B cell (primary cell): ENCODE measurements at regions not wholly inside any gene's neighbourhood (a gene's known extent, or its start where the extent isn't known, plus 50 kb on each side); places are given as distances from the start of the nearest gene placed in this dataset.

ENCODE experiments used
- ATAC-seq: fragments of 200-7000 bp; cut with Tn5 transposase; one replicate; pipeline ENCODE4 v1.10.0; 2021; ENCODE audit warnings: low read depth, mild to moderate bottlenecking, moderate number of reproducible peaks, moderate library complexity
- CTCF ChIA-PET: fragments of 350-600 bp; sonication (Branson Sonifier 250); formaldehyde crosslinking; loops from one replicate; lab custom pipeline; 2021; ENCODE audit warnings: antibody characterized with exemption, inconsistent platforms; lab: Charles Lee
- POLR2A ChIA-PET: fragments of 350-600 bp; sonication (Branson Sonifier 250); formaldehyde crosslinking; loops from one replicate; lab custom pipeline; 2021; ENCODE audit warnings: antibody characterized with exemption; lab: Charles Lee
- DNase-seq: peaks from one replicate; pipeline ENCODE4 v3.0.0; 2013
- H2AFZ ChIP-seq: 2 replicates; pipeline ENCODE4 v1.6.1; 2012; ENCODE audit warnings: mild to moderate bottlenecking, low read depth, low read length; ENCODE audit not compliant: insufficient read depth, poor library complexity, severe bottlenecking
- H3K27ac ChIP-seq, 2 donors: 1 replicate in 1 of 2; 2 replicates in 1 of 2; pipeline ENCODE4 v1.5.1; 2012 to 2013; ENCODE audit warnings: low read length in 2 of 2, mild to moderate bottlenecking in 2 of 2, moderate library complexity in 1 of 2
- H3K27me3 ChIP-seq, 4 experiments: fragments of 200-600 bp in 1 of 4; sonication (generic) in 1 of 4; replicated peaks in 1 of 4; 1 replicate in 2 of 4; 2 replicates in 2 of 4; pipeline versions ENCODE4 v1.6.1 to v1.7.0; 2013 to 2016; ENCODE audit warnings: low read length in 3 of 4, mild to moderate bottlenecking in 2 of 4, mixed read lengths in 1 of 4, moderate library complexity in 1 of 4; ENCODE audit not compliant: insufficient read depth in 4 of 4, control insufficient read depth in 3 of 4; ENCODE audit errors: control extremely low read depth in 1 of 4
- H3K36me3 ChIP-seq, 2 experiments: replicated peaks in 1 of 2; 1 replicate in 1 of 2; 2 replicates in 1 of 2; pipeline versions ENCODE4 v1.6.1 to v1.7.1; 2013; ENCODE audit warnings: low read length in 1 of 2; ENCODE audit not compliant: insufficient read depth in 2 of 2, control insufficient read depth in 1 of 2; ENCODE audit errors: control extremely low read depth in 1 of 2, extremely low read depth in 1 of 2
- H3K4me1 ChIP-seq, 2 donors: fragments of 200-600 bp in 1 of 2; sonication (generic) in 1 of 2; 1 replicate in 1 of 2; 2 replicates in 1 of 2; pipeline versions ENCODE4 v1.5.1 to v1.6.1; 2013 to 2017; ENCODE audit warnings: low read length in 2 of 2; ENCODE audit not compliant: control insufficient read depth in 2 of 2, insufficient read depth in 2 of 2
- H3K4me2 ChIP-seq: replicated peaks from 2 replicates; pipeline ENCODE3; 2012; ENCODE audit warnings: mild to moderate bottlenecking, low read depth, low read length; ENCODE audit not compliant: poor library complexity, severe bottlenecking
- H3K4me3 ChIP-seq, 5 experiments: fragments of 200-600 bp in 1 of 5; sonication (generic) in 1 of 5; 1 replicate in 3 of 5; 2 replicates in 2 of 5; pipeline versions ENCODE4 v1.5.1 to v1.7.0; 2011 to 2016; ENCODE audit warnings: low read length in 4 of 5, mild to moderate bottlenecking in 4 of 5, low read depth in 2 of 5, control low read depth in 1 of 5, moderate library complexity in 1 of 5; ENCODE audit not compliant: insufficient read depth in 1 of 5; ENCODE audit errors: control extremely low read depth in 1 of 5, extremely low read depth in 1 of 5
- H3K79me2 ChIP-seq: fragments of 200-600 bp; sonication (generic); one replicate; pipeline ENCODE4 v1.6.0; 2016; ENCODE audit warnings: low read length; ENCODE audit not compliant: control insufficient read depth, insufficient read depth
- H3K9ac ChIP-seq: fragments of 200-600 bp; sonication (generic); 2 replicates; pipeline ENCODE4 v1.6.1; 2017; ENCODE audit warnings: mild to moderate bottlenecking, low read length, moderate library complexity
- H3K9me3 ChIP-seq, 3 donors: one replicate each; pipeline versions ENCODE4 v1.6.1 to v1.7.1; 2013; ENCODE audit warnings: low read length in 2 of 3; ENCODE audit not compliant: control insufficient read depth in 2 of 3, insufficient read depth in 1 of 3; ENCODE audit errors: control extremely low read depth in 1 of 3
- H4K20me1 ChIP-seq: 2 replicates; pipeline ENCODE4 v1.6.0; 2012; ENCODE audit warnings: mild to moderate bottlenecking, low read length; ENCODE audit not compliant: insufficient read depth, control insufficient read depth, poor library complexity, severe bottlenecking
- H3K27ac Mint-ChIP-seq: one replicate; pipeline ENCODE4 v1.8.0; 2021; ENCODE audit warnings: mixed read lengths
- H3K27me3 Mint-ChIP-seq: one replicate; pipeline ENCODE4 v1.8.0; 2021; ENCODE audit warnings: mixed read lengths
- H3K4me1 Mint-ChIP-seq: one replicate; pipeline ENCODE4 v1.8.0; 2021; ENCODE audit warnings: mixed read lengths
- H3K4me3 Mint-ChIP-seq: one replicate; pipeline ENCODE4 v1.8.0; 2021; ENCODE audit warnings: mixed read lengths
- H3K9me3 Mint-ChIP-seq: one replicate; pipeline ENCODE4 v1.8.0; 2022; ENCODE audit warnings: mixed read lengths; ENCODE audit not compliant: insufficient read depth
- EZH2 ChIP-seq: IDR thresholded peaks from 2 replicates; pipeline ENCODE4 v1.6.1; 2012; ENCODE audit warnings: borderline replicate concordance, low read depth, mild to moderate bottlenecking, moderate library complexity, low read length; ENCODE audit not compliant: insufficient read depth, poor library complexity, severe bottlenecking
- WGBS: methylation state at CpG from one replicate; pipeline ENCODE4 v1.1.5; 2013; ENCODE audit warnings: missing lambda C conversion rate; ENCODE audit not compliant: insufficient coverage; 5-methylcytosine and 5-hydroxymethylcytosine counted together
- intact Hi-C: fragments of 100-400 bp; cut with micrococcal nuclease; formaldehyde crosslinking; loops from one replicate; pipeline ENCODE4 v1.10.0; 2022
- TF ChIP-seq, protein P1 (sequence below): fragments of 200-600 bp; IDR thresholded peaks from one replicate; pipeline ENCODE4 v1.8.0; 2022; ENCODE audit warnings: antibody characterized with exemption, mild to moderate bottlenecking

DNA sequence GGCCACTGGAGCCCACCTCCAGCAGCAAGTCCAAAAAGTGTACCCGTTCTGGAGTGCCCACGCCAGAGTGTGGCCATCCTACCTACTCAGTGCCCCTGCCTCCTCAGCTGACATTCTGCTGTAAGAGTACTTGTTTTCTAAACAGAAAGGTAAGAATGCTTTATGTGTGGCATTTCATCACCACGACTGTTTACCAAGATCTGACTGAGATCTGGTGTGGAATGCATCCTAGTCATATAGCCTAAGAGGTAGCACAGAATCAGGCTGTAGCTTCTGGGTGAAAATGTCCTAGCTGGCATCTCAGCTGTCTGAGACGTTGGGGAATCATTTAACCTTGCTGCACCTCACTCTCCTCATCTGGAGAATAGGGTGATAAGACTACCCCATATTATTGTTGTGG lies 638.7 kb upstream of the TENM3 start:
- no peak overlapping the region for H3K27ac Mint-ChIP-seq
- no peak overlapping the region for H3K4me3 Mint-ChIP-seq
- TF ChIP-seq, protein P1, sequence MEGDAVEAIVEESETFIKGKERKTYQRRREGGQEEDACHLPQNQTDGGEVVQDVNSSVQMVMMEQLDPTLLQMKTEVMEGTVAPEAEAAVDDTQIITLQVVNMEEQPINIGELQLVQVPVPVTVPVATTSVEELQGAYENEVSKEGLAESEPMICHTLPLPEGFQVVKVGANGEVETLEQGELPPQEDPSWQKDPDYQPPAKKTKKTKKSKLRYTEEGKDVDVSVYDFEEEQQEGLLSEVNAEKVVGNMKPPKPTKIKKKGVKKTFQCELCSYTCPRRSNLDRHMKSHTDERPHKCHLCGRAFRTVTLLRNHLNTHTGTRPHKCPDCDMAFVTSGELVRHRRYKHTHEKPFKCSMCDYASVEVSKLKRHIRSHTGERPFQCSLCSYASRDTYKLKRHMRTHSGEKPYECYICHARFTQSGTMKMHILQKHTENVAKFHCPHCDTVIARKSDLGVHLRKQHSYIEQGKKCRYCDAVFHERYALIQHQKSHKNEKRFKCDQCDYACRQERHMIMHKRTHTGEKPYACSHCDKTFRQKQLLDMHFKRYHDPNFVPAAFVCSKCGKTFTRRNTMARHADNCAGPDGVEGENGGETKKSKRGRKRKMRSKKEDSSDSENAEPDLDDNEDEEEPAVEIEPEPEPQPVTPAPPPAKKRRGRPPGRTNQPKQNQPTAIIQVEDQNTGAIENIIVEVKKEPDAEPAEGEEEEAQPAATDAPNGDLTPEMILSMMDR, result no peak
- TF ChIP-seq EZH2, result no peak
- H3K9ac ChIP-seq, result no peak overlapping the region
- ChIA-PET CTCF (no interaction called here), POLR2A (no interaction called here)
- H3K4me3 ChIP-seq, result no peak overlapping the region
- H3K79me2 ChIP-seq, result no peaks in the 10 kb centered on the region
- no peak overlapping the region for H3K4me2 ChIP-seq
- ATAC-seq, result no peak
- no peaks in the 10 kb centered on the region for H3K9me3 Mint-ChIP-seq
- no peaks in the 10 kb centered on the region for H3K27me3 Mint-ChIP-seq
- H3K36me3 ChIP-seq, result no peaks in the 10 kb centered on the region
- no peaks in the 10 kb centered on the region for H3K4me1 ChIP-seq
- H3K4me1 Mint-ChIP-seq, result no peaks in the 10 kb centered on the region
- H2AFZ ChIP-seq, result no peak overlapping the region
- H4K20me1 ChIP-seq, result no peaks in the 10 kb centered on the region
- DNase-seq, result no peak
- intact Hi-C loops, result no loop called here
- H3K27me3 ChIP-seq, result no peaks in the 10 kb centered on the region
- WGBS, result 90% methylated on average over 3 of the region's 4 CpGs
- no peak overlapping the region for H3K27ac ChIP-seq
- H3K9me3 ChIP-seq, result no peaks in the 10 kb centered on the region

DNA sequence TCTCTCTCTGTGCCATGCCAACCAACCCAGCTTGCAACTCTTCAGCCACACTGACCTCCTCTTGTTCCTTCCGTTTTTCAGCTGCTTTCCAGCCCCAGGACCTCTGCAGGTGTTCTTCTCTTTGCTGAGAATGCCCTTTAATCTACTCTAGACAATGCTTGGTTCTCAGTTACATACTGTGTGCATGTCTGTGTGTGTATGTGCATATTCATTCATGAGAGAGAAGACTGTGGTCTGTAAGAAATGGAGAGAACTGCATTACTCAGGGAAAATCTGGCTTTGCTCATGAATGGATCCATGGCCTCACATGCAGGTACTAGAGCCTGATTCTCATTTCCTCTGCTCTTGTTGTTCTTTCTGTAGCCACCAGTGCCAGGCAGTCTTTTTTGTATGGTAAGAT lies 636.9 kb upstream of the TENM3 start:
- Histone ChIP-seq H3K9me3 (no peaks in the 10 kb centered on the region), H3K27me3 (no peaks in the 10 kb centered on the region), H3K36me3 (no peaks in the 10 kb centered on the region), H3K4me3 (no peak overlapping the region), H3K79me2 (no peaks in the 10 kb centered on the region), H3K4me2 (no peak overlapping the region), H4K20me1 (no peaks in the 10 kb centered on the region), H3K4me1 (no peaks in the 10 kb centered on the region), H3K27ac (no peak overlapping the region), H3K9ac (no peak overlapping the region), H2AFZ (no peak overlapping the region)
- ATAC-seq (no peak), DNase-seq (no peak)
- CTCF ChIA-PET, result no interaction called here
- H3K27me3 Mint-ChIP-seq, result no peaks in the 10 kb centered on the region
- intact Hi-C loops, result no loop called here
- no peaks in the 10 kb centered on the region for H3K4me1 Mint-ChIP-seq
- no peak overlapping the region for H3K27ac Mint-ChIP-seq
- 80% methylated on average over 1 of the region's 1 CpG for WGBS
- POLR2A ChIA-PET, result no interaction called here
- no peak overlapping the region for H3K4me3 Mint-ChIP-seq
- H3K9me3 Mint-ChIP-seq, result no peaks in the 10 kb centered on the region
- no peak for TF ChIP-seq EZH2
- TF ChIP-seq, protein P1, result no peak
